ENCODE measurements at regions not wholly inside any gene's neighbourhood (a gene's known extent, or its start where the extent isn't known, plus 50 kb on each side); places are given as distances from the start of the nearest gene placed in this dataset.
"Not testable (repeated sequence)": the region's sequence is repeated elsewhere in the genome, so short reads cannot be mapped to it uniquely, and the experiment has no call there.

- TF ChIP-seq CTCF, POLR2A (IDR thresholded peaks at IDR 0.05): not testable (repeated sequence)
These were observed 3709.1 kb upstream of the OR11H1 start for GRCh38 chr22:11818845-11819244.

Data from vagina (tissue), 2 donors.